Ovary (tissue), 7 donors: ENCODE measurements at regions not wholly inside any gene's neighbourhood (a gene's known extent, or its start where the extent isn't known, plus 50 kb on each side); places are given as distances from the start of the nearest gene placed in this dataset.
A peak's percentile ranks its signal among the peaks of the same experiment; 100 is the strongest.
"Not testable (repeated sequence)": the region's sequence is repeated elsewhere in the genome, so short reads cannot be mapped to it uniquely, and the experiment has no call there.

Experiments
- DNase-seq, 5 donors: peaks; one replicate each; pipeline ENCODE4 v3.0.0-alpha.2; 2019 to 2020
- H3K27ac ChIP-seq, 2 donors: fragments of 200-600 bp; one replicate each; pipeline versions ENCODE4 v1.5.1 to v1.8.0; 2019 to 2022
- H3K27me3 ChIP-seq: fragments of 200-600 bp; one replicate; pipeline ENCODE4 v1.8.0; 2022
- H3K36me3 ChIP-seq: fragments of 200-600 bp; sonication (generic); one replicate; pipeline ENCODE4 v1.5.1; 2019
- H3K4me1 ChIP-seq: one replicate; pipeline ENCODE4 v1.8.1; 2013; ENCODE audit warnings: mild to moderate bottlenecking, moderate library complexity; ENCODE audit not compliant: insufficient read depth
- H3K4me3 ChIP-seq: fragments of 200-600 bp; sonication (generic); one replicate; pipeline ENCODE4 v1.5.1; 2017
- H3K9me3 ChIP-seq, 2 donors: fragments of 200-600 bp in 1 of 2; sonication (generic) in 1 of 2; one replicate each; pipeline versions ENCODE4 v1.5.1 to v1.8.1; 2013 to 2019; ENCODE audit warnings: mild to moderate bottlenecking in 1 of 2, moderate library complexity in 1 of 2
- CTCF ChIP-seq, 3 donors: fragments of 450-650 bp in 2 of 3; fragments of 200-600 bp in 1 of 3; IDR thresholded peaks; one replicate each; pipeline versions ENCODE4 v1.5.1 to v1.8.0; 2016 to 2022; ENCODE audit warnings: antibody characterized with exemption in 3 of 3, mild to moderate bottlenecking in 1 of 3
- EP300 ChIP-seq: sonication (generic); formaldehyde crosslinking; IDR thresholded peaks from one replicate; pipeline ENCODE4 v1.6.1; 2017; ENCODE audit warnings: antibody characterized with exemption
- POLR2A ChIP-seq: fragments of 450-650 bp; IDR thresholded peaks from one replicate; pipeline ENCODE4 v1.6.1; 2017; ENCODE audit warnings: antibody characterized with exemption, mild to moderate bottlenecking, moderate library complexity
- WGBS, 3 donors: extraction: QIAGEN DNeasy Blood & Tissue Kit in 1 of 3; methylation state at CpG; one replicate each; pipeline versions ENCODE4 v1.1.5 to v1.1.7; 2013 to 2017; 5-methylcytosine and 5-hydroxymethylcytosine counted together
- intact Hi-C, 4 donors: fragments of 100-400 bp; cut with DNase I; formaldehyde crosslinking; loops; one replicate each; pipeline versions ENCODE4 v1.11.0 to v1.15.1; 2022 to 2023
- donor health status: DM: no; HTN: no; CAD: no; lungs with moderate emphysema.
- donor health status: DM: no; HTN: no; CAD: no.
- donor health status: Bipolar disorder and iron deficiency.
- donor health status: DM: no; HTN: no; CAD: no.
- donor health status: DM: yes; HTN: yes; CAD: no.

DNA sequence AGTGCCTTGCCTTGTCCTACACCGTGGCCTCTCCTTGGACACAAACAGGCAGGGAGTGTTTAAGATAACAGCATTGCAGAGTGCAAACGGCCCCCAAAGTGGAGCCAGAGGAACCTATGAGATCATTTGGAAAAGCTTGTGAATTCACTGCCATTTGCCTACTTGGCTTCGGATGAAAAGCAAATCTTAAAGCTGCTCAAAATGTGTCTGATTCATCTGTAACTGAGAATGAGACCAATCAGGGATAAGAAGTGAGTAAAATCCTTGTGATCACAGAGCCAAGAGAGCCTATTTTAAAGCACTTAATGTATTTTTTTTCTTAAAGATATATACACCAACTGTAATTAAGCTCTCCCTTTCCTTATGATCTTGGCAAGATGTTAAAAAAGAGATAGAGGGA is 65.7 kb upstream of the BACH2 start:
- Histone ChIP-seq H3K4me3 (no peak overlapping the region), H3K9me3 (no peaks in the 10 kb centered on the region), H3K27me3 (no peaks in the 10 kb centered on the region), H3K4me1 (no peaks in the 10 kb centered on the region), H3K27ac (no peak overlapping the region), H3K36me3 (no peaks in the 10 kb centered on the region)
- TF ChIP-seq EP300 (no peak), CTCF (IDR thresholded peaks at IDR 0.05) (no peak), POLR2A (no peak)
- peak in 4 of 5 donors; percentile 25 to 43 (median 38) for DNase-seq
- intact Hi-C loops: loop anchor here in 1 of 4 donors (10.0 kb wide), 1 partner anchor 148 kb away; no protein-coding TSS in a partner anchor
- WGBS, 3 donors: 5 to 9% (median 9%) methylated on average over 3 of the region's 3 CpGs

DNA sequence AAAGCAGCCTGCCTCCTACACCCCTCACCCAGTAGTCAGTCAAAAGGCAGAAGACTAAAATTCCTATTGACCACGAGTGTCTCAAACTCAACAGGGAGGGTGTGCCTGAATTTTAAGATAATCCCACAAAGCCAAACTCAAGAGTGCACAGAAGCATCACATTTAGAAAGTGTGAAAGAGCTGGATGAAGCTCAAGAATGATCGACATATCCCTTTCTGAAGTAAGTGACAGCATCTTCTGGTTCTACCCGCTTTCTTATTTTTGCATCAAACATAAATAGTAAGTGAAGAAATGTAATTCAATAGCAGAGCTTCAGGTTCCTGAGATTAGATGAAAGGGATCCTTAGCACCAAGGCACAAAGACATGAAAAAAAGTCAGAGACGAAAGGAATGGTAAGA is 64.5 kb upstream of the BACH2 start:
- Histone ChIP-seq H3K27ac (no peak overlapping the region), H3K4me1 (no peaks in the 10 kb centered on the region), H3K9me3 (no peaks in the 10 kb centered on the region), H3K36me3 (no peaks in the 10 kb centered on the region), H3K4me3 (no peak overlapping the region), H3K27me3 (no peaks in the 10 kb centered on the region)
- intact Hi-C loops: loop anchor here in 1 of 4 donors (10.0 kb wide), 1 partner anchor 146 kb away; no protein-coding TSS in a partner anchor
- 77 to 81% (median 77%) methylated on average over 4 of the region's 4 CpGs for WGBS, 3 donors
- TF ChIP-seq POLR2A (no peak), CTCF (IDR thresholded peaks at IDR 0.05) (no peak), EP300 (no peak)
- no peak for DNase-seq

DNA sequence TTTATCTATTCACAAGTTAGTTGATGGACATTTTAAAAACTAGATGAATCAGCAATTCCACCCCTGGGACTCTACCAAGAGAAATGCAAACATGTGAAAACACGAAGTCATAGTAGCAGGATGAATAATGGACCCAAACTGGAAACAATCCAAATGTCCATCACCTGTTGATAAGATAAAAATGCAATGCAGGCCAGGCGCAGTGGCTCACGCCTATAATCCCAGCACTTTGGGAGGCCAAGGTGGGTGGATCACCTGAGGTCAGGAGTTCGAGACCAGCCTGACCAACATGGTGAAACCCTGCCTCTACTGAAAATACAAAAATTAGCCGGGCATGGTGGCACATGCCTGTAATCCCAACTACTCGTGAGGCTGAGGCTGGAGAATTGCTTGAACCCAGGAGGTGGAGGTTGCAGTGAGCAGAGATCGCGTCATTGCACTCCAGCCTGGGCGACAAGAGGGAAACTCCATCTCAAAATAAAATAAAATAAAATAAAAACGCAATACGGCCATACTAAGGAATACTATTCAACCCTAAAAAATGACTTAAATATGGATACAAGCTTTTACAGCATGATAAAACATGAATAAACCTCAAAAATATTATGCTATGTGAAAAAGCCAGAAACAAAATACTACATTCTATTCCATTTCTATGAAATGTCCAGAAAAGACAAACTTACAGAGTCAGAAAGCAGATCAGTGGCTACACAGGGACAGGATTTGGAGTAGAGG is 61.6 kb upstream of the BACH2 start:
- H3K36me3 ChIP-seq, H3K9me3 ChIP-seq, H3K27ac ChIP-seq, H3K4me3 ChIP-seq, H3K27me3 ChIP-seq, H3K4me1 ChIP-seq, DNase-seq, intact Hi-C loops: not testable (repeated sequence)
- 86 to 89% (median 86%) methylated on average over 11 of the region's 11 CpGs for WGBS, 3 donors

GRCh38 chr6:90356012-90356421 is 59.4 kb upstream of the BACH2 start:
- intact Hi-C loops: no loop called here
- H3K4me1 ChIP-seq: peaks cover 2% of the 10 kb centered on the region
- H3K27me3 ChIP-seq: no peaks in the 10 kb centered on the region
- no peaks in the 10 kb centered on the region for H3K9me3 ChIP-seq
- 7 to 12% (median 10%) methylated on average over 12 of the region's 12 CpGs for WGBS, 3 donors
- peak overlapping the region; percentile 26 to 29 for H3K27ac ChIP-seq
- DNase-seq: peak in 2 of 5 donors; percentile 26 to 52
- H3K36me3 ChIP-seq: no peaks in the 10 kb centered on the region
- no peak overlapping the region for H3K4me3 ChIP-seq
- TF ChIP-seq CTCF (IDR thresholded peaks at IDR 0.05): no peak
- TF ChIP-seq EP300: no peak
- TF ChIP-seq POLR2A: no peak

DNA sequence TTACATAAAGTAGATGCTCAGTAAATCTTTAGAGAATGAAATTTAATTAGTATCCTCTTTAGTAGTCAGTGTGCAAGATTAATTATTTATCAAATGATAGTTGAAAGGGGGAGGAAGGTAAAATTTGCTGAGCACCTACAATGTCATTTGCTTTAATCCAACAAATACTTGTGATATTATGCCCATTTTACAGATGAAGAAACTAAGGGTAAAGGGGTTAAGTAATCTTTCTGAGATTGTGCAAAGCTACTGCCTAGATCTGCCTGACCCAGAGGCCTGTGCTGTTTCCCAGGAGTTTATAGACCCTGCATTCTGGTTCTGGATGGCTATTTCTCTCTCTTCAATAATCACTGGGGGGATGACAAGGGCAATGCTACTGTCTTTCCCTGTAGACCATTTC is 58.3 kb upstream of the BACH2 start:
- H3K36me3 ChIP-seq: no peaks in the 10 kb centered on the region
- H3K9me3 ChIP-seq: no peaks in the 10 kb centered on the region
- peaks cover 2% of the 10 kb centered on the region for H3K4me1 ChIP-seq
- TF ChIP-seq CTCF (IDR thresholded peaks at IDR 0.05): no peak
- no peak for TF ChIP-seq EP300
- TF ChIP-seq POLR2A: no peak
- H3K4me3 ChIP-seq: no peak overlapping the region
- intact Hi-C loops: no loop called here
- no peak for DNase-seq
- H3K27ac ChIP-seq: no peak overlapping the region
- no peaks in the 10 kb centered on the region for H3K27me3 ChIP-seq
